22Rv1 (cell line): ENCODE measurements at regions not wholly inside any gene's neighbourhood (a gene's known extent, or its start where the extent isn't known, plus 50 kb on each side); places are given as distances from the start of the nearest gene placed in this dataset.

ENCODE experiments used
- ZFX ChIP-seq: fragments of 450-650 bp; IDR thresholded peaks from 2 replicates; pipeline ENCODE4 v1.6.1; 2017; ENCODE audit warnings: antibody characterized with exemption, borderline replicate concordance
- TF ChIP-seq, protein P1 (sequence below): fragments of 450-650 bp; IDR thresholded peaks from 2 replicates; pipeline ENCODE4 v1.5.1; 2017; ENCODE audit warnings: mild to moderate bottlenecking

DNA sequence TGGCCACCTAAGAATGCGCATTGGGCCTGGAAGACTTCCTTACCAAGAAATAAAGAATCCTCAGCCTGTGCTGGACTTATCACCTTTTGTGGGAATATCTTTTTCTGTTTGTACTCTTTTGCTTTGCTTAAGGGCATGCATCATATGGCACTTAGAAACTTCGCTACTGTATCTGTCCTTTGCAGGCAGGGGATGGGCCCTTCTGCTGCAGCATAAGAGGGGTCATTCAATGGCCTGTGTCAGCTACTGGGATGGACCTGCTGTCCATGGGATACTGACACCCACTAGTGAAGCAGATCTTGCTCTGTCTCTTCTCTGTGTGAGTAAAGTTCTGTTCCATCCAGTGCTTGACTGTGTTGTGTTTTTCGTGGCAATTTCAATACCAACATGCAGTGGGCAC, 239.0 kb upstream of the JUN start:
- TF ChIP-seq, protein P1, sequence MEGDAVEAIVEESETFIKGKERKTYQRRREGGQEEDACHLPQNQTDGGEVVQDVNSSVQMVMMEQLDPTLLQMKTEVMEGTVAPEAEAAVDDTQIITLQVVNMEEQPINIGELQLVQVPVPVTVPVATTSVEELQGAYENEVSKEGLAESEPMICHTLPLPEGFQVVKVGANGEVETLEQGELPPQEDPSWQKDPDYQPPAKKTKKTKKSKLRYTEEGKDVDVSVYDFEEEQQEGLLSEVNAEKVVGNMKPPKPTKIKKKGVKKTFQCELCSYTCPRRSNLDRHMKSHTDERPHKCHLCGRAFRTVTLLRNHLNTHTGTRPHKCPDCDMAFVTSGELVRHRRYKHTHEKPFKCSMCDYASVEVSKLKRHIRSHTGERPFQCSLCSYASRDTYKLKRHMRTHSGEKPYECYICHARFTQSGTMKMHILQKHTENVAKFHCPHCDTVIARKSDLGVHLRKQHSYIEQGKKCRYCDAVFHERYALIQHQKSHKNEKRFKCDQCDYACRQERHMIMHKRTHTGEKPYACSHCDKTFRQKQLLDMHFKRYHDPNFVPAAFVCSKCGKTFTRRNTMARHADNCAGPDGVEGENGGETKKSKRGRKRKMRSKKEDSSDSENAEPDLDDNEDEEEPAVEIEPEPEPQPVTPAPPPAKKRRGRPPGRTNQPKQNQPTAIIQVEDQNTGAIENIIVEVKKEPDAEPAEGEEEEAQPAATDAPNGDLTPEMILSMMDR: no peak
- no peak for TF ChIP-seq ZFX
